NCI-H226 (cell line): ENCODE measurements at regions not wholly inside any gene's neighbourhood (a gene's known extent, or its start where the extent isn't known, plus 50 kb on each side); places are given as distances from the start of the nearest gene placed in this dataset.
"Not testable (repeated sequence)": the region's sequence is repeated elsewhere in the genome, so short reads cannot be mapped to it uniquely, and the experiment has no call there.

Source experiments
- DNase-seq: peaks from one replicate; pipeline ENCODE4 v3.0.0-alpha.2; 2015

DNA sequence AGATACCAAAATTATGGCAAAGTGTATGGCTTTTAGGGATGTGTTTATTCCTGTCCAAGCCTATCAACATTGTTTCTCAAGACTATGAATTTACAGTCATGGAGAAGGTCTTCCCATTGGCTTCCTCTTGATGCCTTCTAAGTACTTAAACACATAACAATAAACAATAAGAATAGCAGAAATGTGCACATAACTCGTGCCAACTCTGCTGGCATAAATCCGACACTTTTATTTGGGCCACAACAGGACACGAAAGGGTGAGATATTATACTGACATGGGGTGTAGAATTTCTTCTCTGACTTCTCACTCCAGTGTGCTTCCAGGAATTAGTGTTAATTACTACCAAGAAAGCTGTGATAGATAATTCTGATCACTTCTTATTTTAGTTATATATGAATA lies 695.9 kb upstream of the SLC35B3 start:
- DNase-seq, result no peak

DNA sequence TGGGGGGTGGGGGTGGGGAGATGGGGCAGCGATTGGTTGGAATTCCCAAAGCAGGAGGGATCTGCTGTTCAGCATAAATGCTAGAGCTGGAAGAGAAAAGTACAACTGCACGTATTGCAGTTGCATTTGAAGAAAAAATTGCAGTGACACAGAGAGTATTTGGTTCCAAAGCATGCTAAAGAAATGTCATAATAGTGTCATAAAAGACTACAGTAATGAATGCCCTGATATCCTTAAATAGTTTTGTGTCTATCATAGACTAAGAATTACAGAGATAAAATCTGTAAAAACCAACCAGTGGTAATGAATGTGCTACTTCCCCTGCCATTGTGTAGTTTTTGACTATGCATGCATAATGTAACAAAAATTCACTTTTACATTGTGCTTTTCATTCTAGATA lies 693.6 kb upstream of the SLC35B3 start:
- no peak for DNase-seq

DNA sequence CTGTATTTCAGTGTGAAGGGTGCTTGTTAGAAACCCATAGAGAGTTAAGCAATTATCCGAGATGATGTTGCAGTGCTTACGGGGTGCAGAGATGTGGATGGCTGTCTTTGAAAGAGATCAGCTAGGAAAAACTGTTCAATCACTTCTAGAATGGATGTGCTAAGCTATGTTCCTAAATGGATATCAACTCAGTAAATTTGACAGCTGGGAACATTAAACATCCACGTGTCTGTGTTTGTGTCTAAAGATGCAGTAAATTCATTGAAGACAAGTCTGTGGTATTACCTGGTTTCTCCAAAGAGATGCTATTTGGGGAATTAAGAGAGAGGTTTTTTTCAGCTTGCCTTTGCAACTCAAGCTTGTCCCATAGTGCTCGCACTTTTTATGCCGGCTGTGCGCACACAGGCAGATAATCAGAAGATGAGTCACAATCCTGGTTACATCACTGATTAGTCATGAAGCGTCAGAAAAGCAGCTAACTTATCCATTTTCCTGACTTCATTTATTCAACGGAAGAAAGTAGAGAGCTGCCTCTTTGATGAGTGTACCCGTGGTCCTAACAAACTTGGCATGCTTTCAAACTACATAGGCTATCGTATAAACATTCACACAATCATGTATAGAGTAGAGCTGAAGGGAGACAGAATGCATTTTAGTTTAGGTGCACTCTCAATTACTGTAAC lies 691.7 kb upstream of the SLC35B3 start:
- DNase-seq, result peak; percentile 94

DNA sequence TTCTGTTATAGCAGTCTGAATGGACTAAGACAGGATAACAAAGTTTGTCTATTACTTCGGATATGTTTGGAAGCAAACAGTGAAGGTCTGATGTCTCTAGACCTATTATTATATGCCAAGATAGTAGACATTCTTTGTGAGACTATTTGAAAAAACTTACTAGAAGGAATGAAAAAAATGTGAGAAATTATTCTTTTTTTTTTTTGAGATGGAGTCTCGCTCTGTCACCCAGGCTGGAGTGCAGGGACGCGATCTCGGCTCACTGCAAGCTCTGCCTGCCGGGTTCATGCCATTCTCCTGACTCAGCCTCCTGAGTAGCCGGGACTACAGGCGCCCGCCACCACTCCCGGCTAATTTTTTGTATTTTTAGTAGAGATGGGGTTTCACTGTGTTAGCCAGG lies 690.7 kb upstream of the SLC35B3 start:
- not testable (repeated sequence) for DNase-seq

DNA sequence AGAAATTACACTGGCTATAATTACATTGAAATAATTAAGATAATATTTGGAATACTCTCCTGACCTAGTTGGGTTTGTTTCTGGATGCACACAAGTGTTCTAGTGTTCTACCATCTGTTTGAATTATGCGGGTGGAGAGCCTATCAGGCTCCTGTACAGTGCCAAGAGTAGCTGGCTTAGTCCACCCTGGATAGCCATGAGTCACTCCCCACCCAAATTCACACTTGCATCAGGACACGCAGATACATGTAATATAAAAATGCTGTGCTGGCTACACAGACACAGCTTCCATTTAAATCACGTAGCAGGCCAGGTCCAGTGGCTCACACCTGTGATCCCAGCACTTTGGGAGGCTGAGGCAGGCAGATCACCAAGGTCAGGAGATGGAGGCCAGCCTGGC lies 686.2 kb upstream of the SLC35B3 start:
- DNase-seq, result no peak

DNA sequence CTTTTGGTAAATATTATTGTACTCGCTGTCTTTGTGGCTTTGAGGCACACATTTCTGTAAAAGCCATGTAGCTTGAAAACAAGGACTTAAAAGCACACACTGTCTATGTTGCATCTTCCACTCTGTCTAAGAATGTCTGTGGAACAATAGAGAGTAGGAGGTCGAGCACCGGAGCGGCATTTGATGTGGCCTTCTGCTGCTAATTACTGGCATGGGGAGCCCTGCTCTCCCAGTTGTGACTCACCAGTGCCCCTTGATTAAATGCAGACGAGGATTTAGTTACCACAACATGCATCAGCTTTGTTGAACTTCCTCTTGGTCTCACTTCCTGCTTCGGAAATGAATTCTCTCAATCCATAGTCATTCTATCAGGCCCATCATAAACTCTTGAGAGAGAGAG lies 680.7 kb upstream of the SLC35B3 start:
- no peak for DNase-seq

DNA sequence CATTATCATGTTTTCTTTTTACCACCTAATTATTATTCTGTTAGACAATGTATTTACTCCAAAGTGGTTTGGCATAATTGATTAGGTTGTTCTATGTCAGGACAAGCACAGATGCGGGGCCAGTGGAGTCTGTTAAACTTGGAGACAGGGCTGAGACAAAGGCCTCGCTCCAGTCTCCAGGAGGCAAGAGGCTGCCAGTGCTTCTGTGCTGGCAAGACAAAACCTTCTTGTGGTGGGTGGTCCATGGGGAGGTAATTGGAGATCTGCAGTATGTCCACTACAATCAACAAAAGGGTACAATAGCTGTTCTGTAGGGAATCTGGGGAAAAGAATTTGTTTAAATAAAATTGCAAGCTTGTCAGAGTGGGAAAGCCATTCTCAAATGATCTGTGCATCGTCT lies 677.2 kb upstream of the SLC35B3 start:
- DNase-seq, result no peak

DNA sequence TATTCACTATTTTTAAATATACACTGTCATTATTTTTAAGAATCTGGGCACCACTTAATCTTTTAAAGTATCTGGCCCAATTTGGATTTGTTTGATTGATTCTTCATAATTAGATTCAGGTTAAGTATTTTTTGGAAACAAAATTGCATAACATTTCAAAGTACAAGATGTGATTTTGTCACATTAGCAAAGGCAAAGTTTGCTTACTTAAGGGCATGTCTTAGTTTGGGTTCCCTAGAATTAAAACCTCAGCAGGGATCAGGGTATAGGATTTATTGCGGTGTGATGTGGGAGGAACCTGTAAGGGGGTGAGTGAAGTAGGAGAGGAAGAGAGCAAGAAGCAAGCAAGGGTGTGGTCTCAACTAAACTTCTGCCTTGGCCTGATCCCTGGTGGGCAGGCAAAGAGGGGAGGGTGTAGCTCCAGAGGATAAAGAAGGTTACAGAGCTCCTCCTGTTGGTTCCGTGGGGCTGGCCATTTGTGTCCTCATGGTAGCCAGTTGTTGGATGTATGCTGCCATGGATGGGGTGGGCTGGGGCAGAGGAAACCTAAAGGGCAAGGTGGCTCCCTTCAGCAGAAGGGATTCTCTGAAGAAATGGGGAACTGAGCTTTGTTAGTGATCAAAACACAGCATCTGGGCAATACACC lies 668.7 kb upstream of the SLC35B3 start:
- DNase-seq, result no peak

DNA sequence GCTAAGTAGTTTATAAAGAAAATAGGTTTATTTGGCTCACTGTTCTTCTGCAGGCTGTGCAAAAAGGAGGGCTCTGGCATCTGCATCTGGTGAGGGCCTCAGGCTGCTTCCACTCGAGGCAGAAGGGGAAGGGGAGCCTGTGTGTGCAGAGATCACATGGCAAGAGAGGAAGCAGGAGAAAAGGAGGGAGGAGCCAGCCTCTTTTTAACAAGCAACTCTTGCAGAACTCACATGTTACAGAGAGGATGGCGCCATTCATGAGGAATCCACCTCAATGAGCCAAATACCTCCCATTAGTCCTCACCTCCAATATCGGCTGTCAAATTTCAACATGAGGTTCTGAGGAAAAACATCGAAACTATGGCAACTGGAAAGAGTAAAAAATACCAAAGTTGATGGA lies 666.6 kb upstream of the SLC35B3 start:
- DNase-seq, result no peak

DNA sequence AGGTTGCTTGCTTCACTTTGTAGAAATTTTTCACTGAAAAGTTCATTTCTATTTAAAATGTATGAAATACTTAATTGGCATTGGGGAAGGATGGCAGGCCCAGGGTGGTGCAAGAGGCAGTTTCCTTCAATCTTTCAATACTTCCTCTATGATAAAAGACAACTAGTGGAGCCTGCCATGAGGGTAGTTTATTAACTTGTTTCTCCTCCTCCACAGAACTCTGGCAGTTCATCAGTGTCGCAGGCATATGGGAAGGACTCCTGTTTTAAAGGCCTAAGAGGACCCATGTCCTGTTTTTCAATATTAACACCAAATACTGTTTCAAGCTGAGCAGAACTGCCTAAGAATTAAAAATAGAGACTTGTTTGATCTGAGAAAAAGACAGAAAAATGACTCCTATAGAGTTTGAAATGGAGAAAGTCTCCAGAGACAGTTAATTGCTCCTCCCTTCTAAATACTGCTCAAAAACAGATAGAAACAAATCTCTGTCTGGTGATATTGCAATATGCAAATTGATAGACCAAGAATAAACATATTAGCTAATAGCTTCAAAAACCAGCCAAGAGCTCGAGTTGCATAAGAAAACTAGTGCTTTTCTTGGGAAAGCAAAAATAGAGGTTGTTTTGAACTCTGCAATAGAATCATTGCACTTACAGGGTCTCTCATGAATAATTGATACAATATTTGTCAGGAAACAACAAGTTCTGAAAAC lies 665.7 kb upstream of the SLC35B3 start:
- no peak for DNase-seq

DNA sequence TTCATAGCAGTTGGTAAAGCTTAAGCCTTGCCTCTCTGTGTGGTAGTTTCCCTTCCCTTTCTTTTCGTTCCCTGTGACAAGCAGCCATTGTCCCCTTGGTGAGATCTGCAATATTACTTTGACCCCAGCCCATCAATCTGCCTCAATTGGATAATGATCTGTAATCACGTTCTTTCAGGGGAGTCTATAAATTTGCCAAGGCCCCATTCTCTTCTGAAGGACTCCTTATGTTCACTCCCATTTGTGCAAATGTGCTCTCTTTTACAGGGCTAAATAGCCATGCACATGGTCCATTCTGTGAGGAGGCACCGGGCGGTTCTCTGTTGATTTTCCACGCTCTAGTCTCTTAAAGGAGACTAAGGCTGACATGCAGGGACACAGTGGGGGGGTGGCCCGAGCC lies 660.4 kb upstream of the SLC35B3 start:
- no peak for DNase-seq

DNA sequence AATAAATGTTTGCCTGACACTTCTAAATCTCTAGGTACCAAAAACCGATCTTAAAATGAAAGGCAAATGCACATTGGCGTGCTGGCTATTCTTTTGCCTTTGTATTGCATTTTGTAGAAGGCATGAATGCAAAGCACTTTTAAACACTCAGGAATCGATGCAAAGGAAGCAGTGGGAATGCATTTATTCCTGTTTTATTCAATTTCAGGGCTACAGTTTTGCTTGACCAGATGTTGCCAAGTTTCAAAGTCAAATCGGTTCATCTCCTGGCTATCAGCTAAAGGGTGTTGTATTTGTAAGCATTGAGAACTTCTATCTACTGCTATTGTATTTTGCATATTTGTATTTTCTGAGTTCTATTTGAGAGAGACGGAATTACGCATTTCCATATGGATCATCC lies 659.8 kb upstream of the SLC35B3 start:
- DNase-seq, result no peak

DNA sequence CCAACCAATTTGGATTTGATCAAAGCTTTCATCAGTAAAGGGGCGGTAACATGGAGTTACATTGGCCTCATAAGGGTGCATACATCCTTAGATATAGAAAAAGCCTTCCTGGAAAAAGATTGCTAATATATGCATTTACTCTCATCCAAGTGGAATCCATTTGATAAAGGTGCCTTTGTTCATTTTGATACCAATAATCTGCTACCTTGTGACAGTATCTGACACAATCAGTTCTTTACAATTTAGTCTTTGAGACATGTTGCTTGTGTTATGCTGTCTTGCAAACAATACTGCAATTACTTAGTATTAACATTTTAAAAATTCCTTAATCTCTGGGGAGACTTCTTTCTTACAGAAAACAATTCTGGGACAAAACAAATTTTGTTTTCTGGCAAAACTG lies 654.4 kb upstream of the SLC35B3 start:
- DNase-seq, result no peak

DNA sequence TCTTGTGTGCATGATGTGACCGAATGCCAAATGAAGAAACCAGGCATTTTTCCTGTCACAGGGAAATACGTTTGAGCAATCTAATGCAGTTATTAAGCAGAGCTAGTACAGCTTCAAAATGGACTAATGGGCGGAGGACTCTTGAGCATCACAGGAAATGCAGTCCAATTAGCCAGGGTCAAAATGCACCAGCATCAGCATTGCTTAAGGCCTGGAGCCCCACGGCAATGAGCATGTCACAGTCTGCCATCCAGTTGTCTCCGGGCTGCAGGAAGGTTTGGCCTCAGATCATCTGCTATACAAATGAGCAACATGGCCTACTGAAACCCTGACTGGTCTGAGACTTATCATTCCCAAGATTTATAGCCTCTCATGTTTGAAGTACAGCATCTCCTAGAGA lies 652.1 kb upstream of the SLC35B3 start:
- DNase-seq, result no peak

DNA sequence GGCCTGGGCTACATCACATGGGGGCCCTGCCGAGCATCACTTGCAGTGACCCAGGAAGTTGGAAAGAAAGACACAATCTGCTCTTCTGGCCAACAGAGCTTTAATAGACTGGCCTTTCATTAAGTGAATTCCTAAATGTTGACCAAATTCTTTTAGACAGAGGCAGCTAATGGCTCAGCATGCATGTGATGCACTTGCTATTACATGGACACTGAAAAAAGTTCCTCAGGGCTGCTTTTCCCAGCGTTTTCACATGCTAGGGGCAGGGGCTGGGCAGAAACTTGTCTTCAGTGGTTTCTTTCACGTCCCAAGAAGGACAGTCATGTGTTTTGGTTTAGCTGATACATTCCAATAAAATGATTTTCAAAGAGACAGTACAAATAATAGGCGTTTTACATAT lies 651.0 kb upstream of the SLC35B3 start:
- DNase-seq, result no peak

DNA sequence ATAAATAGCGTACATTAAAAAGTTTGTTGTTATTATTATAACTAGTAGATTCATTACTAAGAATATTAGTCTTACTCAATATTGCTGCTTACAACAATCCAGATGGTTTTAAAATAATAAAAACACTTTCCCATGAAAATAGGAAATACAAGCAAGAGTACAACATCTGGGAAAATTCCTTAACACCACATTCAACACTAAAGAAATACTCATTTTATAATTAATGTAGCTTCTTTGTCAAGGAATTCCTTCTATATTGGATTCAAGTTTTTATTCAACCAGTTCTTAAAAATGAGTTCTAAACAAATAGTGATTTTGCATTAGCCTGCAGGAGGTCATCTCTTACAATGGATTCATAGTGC lies 650.3 kb upstream of the SLC35B3 start:
- DNase-seq, result no peak

DNA sequence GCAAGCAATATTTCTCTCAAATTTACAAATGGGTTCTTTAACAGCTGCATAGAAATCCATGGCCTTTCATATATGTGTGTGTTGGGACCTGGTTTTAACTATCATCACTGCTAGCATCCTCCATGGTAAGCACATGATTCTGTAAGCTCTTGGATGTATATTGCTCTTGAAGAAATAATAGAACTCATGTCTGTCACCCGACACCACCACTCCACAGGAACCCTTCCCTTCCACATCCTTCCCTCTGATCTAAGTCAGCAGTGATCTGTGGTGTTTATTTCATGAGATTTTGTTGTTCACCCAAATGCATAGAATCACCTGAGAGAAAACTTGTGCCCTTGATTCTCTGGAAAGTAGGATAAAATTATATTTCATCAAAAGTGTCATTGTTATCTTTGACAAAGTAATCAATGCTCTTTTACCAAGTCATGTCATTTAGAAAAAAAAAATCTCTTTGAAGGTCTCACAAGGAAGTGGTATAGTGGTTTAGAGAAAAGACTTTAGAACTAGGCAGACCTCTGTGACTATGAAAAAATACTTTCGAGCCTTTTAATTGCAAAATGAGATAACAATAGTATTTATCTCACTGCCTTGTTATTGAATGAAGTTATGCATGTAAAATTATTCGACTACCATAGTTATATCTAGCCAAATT lies 649.8 kb upstream of the SLC35B3 start:
- DNase-seq, result no peak

DNA sequence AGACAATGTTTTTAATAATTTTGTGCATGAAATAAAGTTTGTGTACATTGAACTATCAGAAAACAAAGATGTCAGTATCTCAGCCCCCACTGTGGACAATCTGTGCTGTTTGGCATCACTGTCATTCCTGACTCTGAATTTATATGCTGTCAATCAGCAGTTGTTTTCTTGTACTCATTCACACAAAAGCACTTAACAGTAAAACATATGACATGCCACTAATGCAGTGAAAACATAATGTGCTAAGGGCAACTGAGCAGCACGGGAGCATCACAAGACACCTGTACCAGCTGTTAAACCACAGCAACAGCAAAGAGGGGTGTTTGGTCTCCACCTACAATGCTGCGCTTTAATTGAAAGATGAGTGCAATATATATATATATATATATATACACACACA lies 647.8 kb upstream of the SLC35B3 start:
- DNase-seq, result no peak

DNA sequence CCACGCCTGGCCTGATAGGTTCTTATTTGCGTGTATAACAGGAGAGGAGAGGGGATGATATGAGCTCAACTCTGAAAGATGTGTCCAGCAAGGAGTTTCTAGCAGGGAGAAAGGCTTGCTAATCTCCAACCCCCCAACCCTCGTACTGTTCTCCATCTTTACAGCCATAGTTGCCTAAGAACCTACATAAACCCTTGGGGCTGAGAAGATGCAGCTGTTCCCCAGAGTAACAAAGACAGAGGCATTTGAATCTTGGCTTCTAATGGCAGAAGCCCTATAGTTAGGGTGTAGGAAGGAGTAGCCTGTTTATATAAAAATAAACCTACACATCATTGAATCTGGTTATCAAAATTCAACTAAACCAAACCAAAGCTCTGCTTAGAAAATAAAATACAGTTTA lies 631.4 kb upstream of the SLC35B3 start:
- no peak for DNase-seq

DNA sequence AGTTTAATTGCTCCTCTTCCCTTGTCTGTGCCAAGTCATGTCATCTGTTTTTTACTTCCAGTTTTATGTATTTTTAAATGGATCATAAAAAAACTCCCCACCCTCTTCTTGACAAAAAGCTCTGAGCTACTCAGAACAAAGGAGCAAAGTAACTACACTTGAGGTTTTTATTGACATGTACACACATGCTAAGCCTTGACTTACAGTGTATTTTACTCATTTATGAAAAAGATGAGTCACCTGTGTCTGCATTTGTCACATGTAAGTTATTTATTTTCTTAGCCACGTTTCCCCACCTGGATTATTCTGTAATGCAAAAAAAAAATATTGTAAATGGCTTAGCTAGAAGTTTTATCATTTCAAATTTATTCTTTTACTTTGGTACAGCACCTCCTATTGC lies 628.8 kb upstream of the SLC35B3 start:
- no peak for DNase-seq

DNA sequence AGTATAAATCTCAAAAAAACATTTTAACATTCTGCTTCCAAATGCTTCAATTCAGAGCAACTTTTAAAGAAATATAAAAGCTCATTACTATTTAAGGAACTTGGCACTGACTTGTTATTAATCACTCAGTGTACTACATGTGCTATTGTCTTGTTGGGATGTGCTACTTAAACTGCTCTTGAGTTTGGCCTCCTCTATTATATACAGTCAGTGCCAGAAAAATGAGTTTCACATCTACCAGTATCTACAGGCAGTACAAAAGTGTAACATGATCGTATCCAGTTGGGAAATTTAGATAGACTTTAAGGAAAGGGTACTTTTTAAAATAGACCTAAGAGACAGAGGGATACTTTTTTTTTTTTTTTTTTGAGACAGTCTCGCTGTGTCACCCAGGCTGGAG lies 627.3 kb upstream of the SLC35B3 start:
- DNase-seq, result no peak

DNA sequence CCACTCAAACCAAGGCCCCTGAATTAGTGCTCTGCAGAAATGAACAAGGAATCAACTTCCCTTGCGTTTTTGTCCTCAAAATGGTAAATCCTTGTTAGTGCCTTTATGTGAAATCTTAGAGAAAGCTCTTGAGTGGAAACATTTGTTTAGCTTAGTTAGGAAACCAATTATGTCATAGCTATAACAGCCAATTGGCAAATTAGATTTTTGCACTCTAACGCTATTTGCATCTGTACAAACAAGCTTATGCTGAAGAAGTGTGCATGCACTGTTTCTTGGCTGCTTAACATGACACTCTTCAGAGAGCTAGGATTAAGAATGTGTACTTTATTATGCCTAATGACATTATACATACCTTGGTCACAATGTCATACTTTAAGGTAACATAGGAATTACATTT lies 622.6 kb upstream of the SLC35B3 start:
- no peak for DNase-seq

DNA sequence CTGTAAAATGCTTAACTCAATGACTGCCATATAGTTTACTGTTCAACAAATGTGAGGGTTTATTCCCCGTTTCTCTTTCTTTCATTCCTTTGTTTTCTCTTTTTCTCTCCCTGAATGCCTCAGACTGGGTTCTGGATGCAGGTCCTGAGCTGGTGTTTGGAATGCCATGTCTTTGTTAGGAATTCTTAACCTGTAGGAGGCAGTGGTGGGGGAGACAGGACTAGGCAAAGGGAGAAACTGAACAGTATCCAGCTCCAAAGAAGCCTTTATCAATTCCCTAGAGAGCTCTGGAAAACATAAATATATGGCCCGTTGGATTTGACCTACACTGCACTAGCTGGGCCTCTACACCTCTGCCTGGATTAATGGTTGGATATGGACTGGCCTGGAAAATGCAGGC lies 621.2 kb upstream of the SLC35B3 start:
- no peak for DNase-seq

DNA sequence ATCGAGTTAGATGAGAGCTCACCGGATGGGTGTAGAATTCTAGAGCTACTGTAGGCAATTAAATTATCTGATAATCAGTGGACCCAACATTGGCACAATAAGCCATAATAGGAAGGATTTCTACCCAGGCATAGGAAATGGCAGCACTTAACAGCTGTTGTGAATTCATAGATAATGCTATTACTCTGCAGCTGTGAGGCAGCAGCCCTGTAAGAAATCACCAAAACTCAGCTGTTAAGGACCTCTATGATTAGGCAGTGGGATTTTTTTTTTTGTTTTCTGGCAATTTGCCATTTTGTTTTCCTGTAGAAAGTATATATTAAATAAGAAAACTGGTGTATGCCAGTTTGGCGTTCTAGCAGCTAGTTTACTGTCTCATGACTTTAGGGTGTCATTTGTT lies 609.1 kb upstream of the SLC35B3 start:
- no peak for DNase-seq
